Common myeloid progenitor, CD34-positive (primary cell): ENCODE measurements at regions not wholly inside any gene's neighbourhood (a gene's known extent, or its start where the extent isn't known, plus 50 kb on each side); places are given as distances from the start of the nearest gene placed in this dataset.
"Not testable (repeated sequence)": the region's sequence is repeated elsewhere in the genome, so short reads cannot be mapped to it uniquely, and the experiment has no call there.

Experiments
- CTCF ChIA-PET: fragments of 350-600 bp; sonication (Branson Sonifier 250); formaldehyde crosslinking; loops from one replicate; lab custom pipeline; 2021; ENCODE audit warnings: antibody characterized with exemption; lab: Charles Lee
- POLR2A ChIA-PET: fragments of 350-600 bp; sonication (Branson Sonifier 250); formaldehyde crosslinking; loops from one replicate; lab custom pipeline; 2021; ENCODE audit warnings: antibody characterized with exemption; lab: Charles Lee
- DNase-seq, 3 donors: peaks; one replicate each; pipeline versions ENCODE4 v3.0.0 to v3.0.0-alpha.2; 2013
- H3K27ac ChIP-seq, 2 experiments: 1 replicate in 1 of 2; 2 replicates in 1 of 2; pipeline ENCODE4 v1.7.0; 2013; ENCODE audit warnings: inconsistent platforms in 2 of 2, low read length in 2 of 2, mild to moderate bottlenecking in 2 of 2, low read depth in 1 of 2, moderate library complexity in 1 of 2; ENCODE audit not compliant: severe bottlenecking in 2 of 2, insufficient read depth in 1 of 2, poor library complexity in 1 of 2
- H3K27me3 ChIP-seq, 5 experiments: replicated peaks in 2 of 5; 1 replicate in 3 of 5; 2 replicates in 2 of 5; pipeline versions ENCODE4 v1.6.1 to v1.7.0; 2013; ENCODE audit warnings: low read length in 4 of 5, mild to moderate bottlenecking in 2 of 5, moderate library complexity in 2 of 5, inconsistent platforms in 1 of 5; ENCODE audit not compliant: insufficient read depth in 5 of 5, control insufficient read depth in 4 of 5
- H3K36me3 ChIP-seq, 4 experiments: 1 replicate in 2 of 4; 2 replicates in 2 of 4; pipeline versions ENCODE4 v1.6.1 to v1.7.0; 2013; ENCODE audit warnings: low read length in 3 of 4, control low read depth in 1 of 4, mild to moderate bottlenecking in 1 of 4; ENCODE audit not compliant: control insufficient read depth in 4 of 4, insufficient read depth in 4 of 4
- H3K4me1 ChIP-seq, 4 experiments: 1 replicate in 3 of 4; 2 replicates in 1 of 4; pipeline versions ENCODE4 v1.6.1 to v1.7.1; 2013; ENCODE audit warnings: low read length in 3 of 4, mild to moderate bottlenecking in 3 of 4, control low read depth in 1 of 4, inconsistent platforms in 1 of 4, moderate library complexity in 1 of 4; ENCODE audit not compliant: control insufficient read depth in 4 of 4, insufficient read depth in 4 of 4; ENCODE audit errors: control extremely low read depth in 1 of 4
- H3K4me3 ChIP-seq, 7 experiments: 1 replicate in 4 of 7; 2 replicates in 3 of 7; pipeline versions ENCODE4 v1.5.1 to v1.7.0; 2013; ENCODE audit warnings: mild to moderate bottlenecking in 7 of 7, low read length in 6 of 7, moderate library complexity in 6 of 7, inconsistent platforms in 2 of 7, low read depth in 2 of 7, control low read depth in 1 of 7; ENCODE audit not compliant: insufficient read depth in 4 of 7, control insufficient read depth in 1 of 7; ENCODE audit errors: extremely low read depth in 1 of 7
- H3K9me3 ChIP-seq, 5 experiments: 1 replicate in 4 of 5; 2 replicates in 1 of 5; pipeline versions ENCODE4 v1.6.1 to v1.7.1; 2013; ENCODE audit warnings: low read length in 4 of 5, mild to moderate bottlenecking in 2 of 5, inconsistent platforms in 1 of 5, low read depth in 1 of 5, moderate library complexity in 1 of 5; ENCODE audit not compliant: control insufficient read depth in 4 of 5, insufficient read depth in 2 of 5; ENCODE audit errors: control extremely low read depth in 1 of 5
- WGBS: methylation state at CpG from one replicate; pipeline ENCODE4 v1.1.5; 2013; ENCODE audit not compliant: insufficient coverage; 5-methylcytosine and 5-hydroxymethylcytosine counted together

DNA sequence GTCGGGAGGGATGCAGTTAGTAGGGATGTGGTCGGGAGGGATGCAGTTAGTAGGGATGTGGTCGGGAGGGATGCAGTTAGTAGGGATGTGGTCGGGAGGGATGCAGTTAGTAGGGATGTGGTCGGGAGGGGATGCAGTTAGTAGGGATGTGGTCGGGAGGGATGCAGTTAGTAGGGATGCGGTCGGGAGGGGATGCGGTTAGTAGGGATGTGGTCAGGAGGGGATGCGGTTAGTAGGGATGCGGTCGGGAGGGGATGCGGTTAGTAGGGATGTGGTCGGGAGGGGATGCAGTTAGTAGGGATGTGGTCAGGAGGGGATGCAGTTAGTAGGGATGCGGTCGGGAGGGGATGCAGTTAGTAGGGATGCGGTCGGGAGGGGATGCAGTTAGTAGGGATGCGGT lies 96.2 kb downstream of the BDH1 start:
- 68% methylated on average over 17 of the region's 19 CpGs for WGBS
- POLR2A ChIA-PET, H3K27me3 ChIP-seq, H3K9me3 ChIP-seq, CTCF ChIA-PET, H3K4me3 ChIP-seq, H3K36me3 ChIP-seq, H3K27ac ChIP-seq: not testable (repeated sequence)
- peaks cover 0 to 15% (median 12%) of the 10 kb centered on the region in 4 experiments for H3K4me1 ChIP-seq
- DNase-seq, result peak in 2 of 3 donors; percentile 37 to 76

DNA sequence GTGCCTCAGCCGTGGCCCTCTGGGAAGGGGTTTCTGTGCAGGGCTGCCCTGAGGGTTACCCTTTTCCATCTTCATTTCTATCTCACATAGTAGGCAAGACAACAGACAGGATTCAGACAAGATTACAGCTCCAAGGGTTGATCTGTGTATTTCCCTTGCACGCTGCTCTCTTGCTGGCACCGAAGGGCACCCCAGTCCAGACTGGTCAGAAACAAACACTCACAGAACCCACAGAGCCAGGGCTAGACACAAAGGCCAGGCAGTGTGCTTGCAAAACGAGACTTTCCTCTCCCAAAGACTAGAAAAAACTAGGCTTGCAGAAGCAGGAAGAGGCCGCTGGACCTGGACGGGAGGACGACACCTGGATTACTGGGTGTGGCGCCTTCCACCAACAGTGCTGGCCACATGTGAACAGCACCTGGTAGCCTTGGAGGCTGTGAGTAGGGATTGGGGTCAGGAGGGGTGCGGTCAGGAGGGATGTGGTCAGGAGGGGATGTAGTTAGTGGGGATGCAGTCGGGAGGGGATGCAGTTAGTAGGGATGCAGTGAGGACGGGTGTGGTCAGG lies 96.8 kb downstream of the BDH1 start:
- ChIA-PET CTCF (no interaction called here), POLR2A (no interaction called here)
- H3K9me3 ChIP-seq, result no peaks in the 10 kb centered on the region
- H3K27ac ChIP-seq, result no peak overlapping the region
- peaks cover 0 to 10% (median 2%) of the 10 kb centered on the region in 5 experiments for H3K27me3 ChIP-seq
- peaks cover 0 to 15% (median 12%) of the 10 kb centered on the region in 4 experiments for H3K4me1 ChIP-seq
- DNase-seq, result no peak
- no peak overlapping the region for H3K4me3 ChIP-seq
- WGBS, result 97% methylated on average over 7 of the region's 11 CpGs
- no peaks in the 10 kb centered on the region for H3K36me3 ChIP-seq

DNA sequence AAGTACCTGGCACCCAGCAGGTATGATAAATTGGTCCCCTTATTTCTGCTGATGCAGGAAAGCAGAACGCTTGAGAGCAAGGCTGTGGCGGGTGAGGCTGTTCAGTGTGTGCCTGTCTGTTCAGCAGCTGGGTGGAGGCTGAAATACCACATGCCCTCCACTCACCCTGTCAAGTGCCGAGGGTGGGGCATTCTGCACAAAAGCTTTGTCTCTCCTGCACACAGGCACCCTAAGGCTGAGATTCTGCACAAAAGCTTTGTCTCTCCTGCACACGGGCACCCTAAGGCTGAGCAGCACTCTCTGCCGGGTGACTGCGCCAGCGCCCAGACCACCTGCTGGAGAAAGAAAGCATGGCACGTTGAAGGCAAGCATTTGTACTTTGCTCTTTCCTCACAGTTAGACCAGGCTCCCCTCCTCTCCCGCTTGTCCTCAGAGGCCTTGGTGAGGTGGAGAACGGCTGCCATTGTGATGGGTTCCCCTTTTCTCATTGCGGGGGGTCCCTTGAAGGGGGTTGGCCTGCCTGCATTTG lies 97.5 kb downstream of the BDH1 start:
- Histone ChIP-seq H3K4me3 (no peak overlapping the region), H3K27me3 (peaks cover 0 to 10% (median 2%) of the 10 kb centered on the region in 5 experiments), H3K27ac (no peak overlapping the region), H3K9me3 (no peaks in the 10 kb centered on the region), H3K4me1 (peaks cover 0 to 15% (median 12%) of the 10 kb centered on the region in 4 experiments), H3K36me3 (no peaks in the 10 kb centered on the region)
- peak in 2 of 3 donors; percentile 26 to 32 for DNase-seq
- ChIA-PET POLR2A (interaction anchor here (0.7 kb wide), 1 partner anchor 13 kb away, joined by 4 read pairs; no protein-coding TSS in a partner anchor), CTCF (interaction anchor here (1.3 kb wide), 1 partner anchor 8 kb away, joined by 3 read pairs; no protein-coding TSS in a partner anchor)
- WGBS, result 68% methylated on average over 11 of the region's 11 CpGs

DNA sequence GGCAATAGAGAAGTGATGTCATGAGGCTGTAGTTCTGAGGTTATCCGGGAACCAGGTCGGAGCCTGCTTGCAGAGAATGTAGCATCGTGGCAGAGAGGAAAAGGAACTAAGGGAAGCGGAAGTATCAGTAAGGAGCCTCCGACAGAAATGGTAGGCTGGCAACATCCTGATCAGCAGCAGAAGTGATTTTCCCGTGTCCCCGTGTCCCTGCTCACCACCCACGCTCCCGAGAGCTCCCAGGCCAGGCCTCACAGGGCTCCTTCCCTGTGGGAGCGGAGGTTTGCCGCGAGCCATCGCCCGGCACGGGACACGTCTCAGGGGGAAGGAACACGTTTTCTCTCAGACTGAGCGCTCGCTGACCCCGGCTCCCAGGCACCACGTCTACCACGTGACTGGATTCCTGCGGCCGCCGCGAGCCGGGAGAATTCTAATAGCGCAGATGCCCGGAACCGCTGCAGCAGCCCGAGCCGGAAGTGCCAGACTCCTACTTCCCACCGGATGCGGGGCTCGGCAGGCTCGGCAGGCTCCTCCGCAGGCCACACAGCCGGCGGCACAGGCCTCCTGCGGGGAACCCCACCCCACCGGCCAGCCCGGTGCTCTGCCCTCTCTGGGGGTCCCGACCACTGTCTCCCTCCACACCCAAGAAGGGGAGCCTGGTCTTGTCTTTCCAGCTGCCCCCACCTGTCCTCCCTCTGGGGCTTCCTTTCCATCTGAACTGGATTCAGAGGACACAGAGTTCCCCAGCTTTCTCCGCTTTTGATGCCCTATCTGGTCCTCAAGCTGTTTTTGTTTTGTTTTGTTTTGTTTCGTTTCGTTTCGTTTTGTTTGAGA lies 99.3 kb downstream of the BDH1 start:
- POLR2A ChIA-PET, result no interaction called here
- WGBS, result 0% methylated on average over 42 of the region's 47 CpGs
- H3K9me3 ChIP-seq, result no peaks in the 10 kb centered on the region
- peaks cover 0 to 15% (median 12%) of the 10 kb centered on the region in 4 experiments for H3K4me1 ChIP-seq
- peak; percentile 44 to 79 (median 70) for DNase-seq
- H3K36me3 ChIP-seq, result no peaks in the 10 kb centered on the region
- H3K4me3 ChIP-seq, result peak overlapping the region; percentile 34 to 84 (median 74)
- no peak overlapping the region for H3K27ac ChIP-seq
- peaks cover 0 to 10% (median 2%) of the 10 kb centered on the region in 5 experiments for H3K27me3 ChIP-seq
- CTCF ChIA-PET, result interaction anchor here (0.6 kb wide), 1 partner anchor 27 kb away, joined by 4 read pairs; no protein-coding TSS in a partner anchor

DNA sequence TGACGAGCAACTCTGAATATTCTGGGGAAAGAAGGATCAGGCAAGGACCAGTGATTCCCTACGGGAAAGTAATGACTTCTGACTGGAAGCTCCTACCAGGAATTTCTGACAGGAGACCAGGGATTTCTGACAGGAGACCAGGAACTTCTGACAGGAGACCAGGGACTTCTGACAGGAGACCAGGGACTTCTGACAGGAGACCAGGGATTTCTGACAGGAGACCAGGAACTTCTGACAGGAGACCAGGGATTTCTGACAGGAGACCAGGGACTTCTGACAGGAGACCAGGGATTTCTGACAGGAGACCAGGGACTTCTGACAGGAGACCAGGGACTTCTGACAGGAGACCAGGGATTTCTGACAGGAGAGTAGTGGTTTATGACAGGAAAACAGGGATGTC lies 100.9 kb downstream of the BDH1 start:
- H3K27ac ChIP-seq, H3K27me3 ChIP-seq, H3K9me3 ChIP-seq, POLR2A ChIA-PET, H3K4me3 ChIP-seq, DNase-seq, H3K36me3 ChIP-seq: not testable (repeated sequence)
- H3K4me1 ChIP-seq, result peaks cover 0 to 15% (median 12%) of the 10 kb centered on the region in 4 experiments
- WGBS, result 83% methylated on average over 2 of the region's 2 CpGs
- CTCF ChIA-PET, result interaction anchor here (1.4 to 3.2 kb wide), 3 partner anchors 56 to 232 kb away, joined by 7 to 16 read pairs (median 12); no protein-coding TSS in a partner anchor

DNA sequence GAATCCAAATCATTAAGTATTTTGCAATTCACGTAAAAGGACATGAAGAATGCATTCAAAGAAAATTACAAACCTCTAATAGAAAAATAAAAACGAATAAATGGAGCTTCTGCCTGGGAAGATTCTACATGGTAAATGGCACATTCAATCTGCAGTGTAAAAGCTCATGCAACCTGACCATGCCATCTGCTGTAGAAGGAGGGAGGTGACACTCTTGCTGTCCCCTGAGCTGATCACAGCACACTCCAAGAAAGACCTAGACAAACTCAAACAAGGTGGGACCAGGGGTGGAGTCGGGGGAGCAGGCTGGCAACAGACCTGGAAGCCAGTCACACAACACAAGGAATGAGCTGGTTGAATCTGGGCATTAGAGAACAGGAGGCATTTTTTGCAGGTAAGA lies 101.8 kb downstream of the BDH1 start:
- DNase-seq, result peak; percentile 41 to 71 (median 62)
- Histone ChIP-seq H3K36me3 (no peaks in the 10 kb centered on the region), H3K9me3 (no peaks in the 10 kb centered on the region), H3K4me1 (peaks cover 0 to 15% (median 12%) of the 10 kb centered on the region in 4 experiments), H3K4me3 (no peak overlapping the region), H3K27ac (no peak overlapping the region), H3K27me3 (peaks cover 0 to 10% (median 2%) of the 10 kb centered on the region in 5 experiments)
- ChIA-PET CTCF (interaction anchor here (0.8 to 3.2 kb wide), 10 partner anchors 9 to 231 kb away, joined by 3 to 16 read pairs (median 5); no protein-coding TSS in a partner anchor), POLR2A (no interaction called here)
- no CpG with 5 or more reads among the region's 3 CpGs for WGBS
